ENCODE measurements at regions not wholly inside any gene's neighbourhood (a gene's known extent, or its start where the extent isn't known, plus 50 kb on each side); places are given as distances from the start of the nearest gene placed in this dataset.
A peak's percentile ranks its signal among the peaks of the same experiment; 100 is the strongest.

- peak; percentile 44 for DNase-seq (ENCODE audit: low read depth)
Measured at GRCh38 chr13:84570831-84571230, 688.6 kb upstream of the SLITRK1 start.

- no peak for DNase-seq (ENCODE audit: low read depth)
Measured at GRCh38 chr13:84569366-84569765, 687.1 kb upstream of the SLITRK1 start.

- DNase-seq (ENCODE audit: low read depth): no peak
Measured at GRCh38 chr13:84567848-84568247, 685.6 kb upstream of the SLITRK1 start.

- no peak for DNase-seq (ENCODE audit: low read depth)
Measured at GRCh38 chr13:84566780-84567179, 684.5 kb upstream of the SLITRK1 start.

- DNase-seq (ENCODE audit: low read depth): no peak
Measured at GRCh38 chr13:84563611-84564010, 681.3 kb upstream of the SLITRK1 start.

- DNase-seq (ENCODE audit: low read depth): peak; percentile 30
Measured at GRCh38 chr13:84553227-84553626, 671.0 kb upstream of the SLITRK1 start.

DNA sequence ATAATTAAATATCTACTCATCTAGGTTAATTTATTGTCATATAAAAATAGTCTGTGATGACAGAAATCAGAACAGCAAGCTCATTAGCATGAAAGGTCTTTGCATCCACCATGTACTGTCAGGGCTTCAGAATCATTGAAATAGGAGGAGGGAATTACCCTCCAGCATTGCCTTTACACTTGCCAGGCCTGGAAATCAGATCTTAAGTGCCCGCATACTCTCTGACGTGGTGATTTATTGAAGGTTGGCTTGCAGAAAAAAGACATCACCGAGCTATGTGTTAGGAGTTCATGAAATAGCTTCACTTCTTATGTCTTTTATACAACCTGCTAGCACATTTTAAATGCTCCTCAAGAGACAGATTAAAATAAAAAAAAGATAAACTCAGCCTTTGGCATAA lies 661.7 kb upstream of the SLITRK1 start:
- DNase-seq (ENCODE audit: low read depth): no peak

GRCh38 chr13:84542348-84542747 lies 660.1 kb upstream of the SLITRK1 start:
- no peak for DNase-seq (ENCODE audit: low read depth)

DNA sequence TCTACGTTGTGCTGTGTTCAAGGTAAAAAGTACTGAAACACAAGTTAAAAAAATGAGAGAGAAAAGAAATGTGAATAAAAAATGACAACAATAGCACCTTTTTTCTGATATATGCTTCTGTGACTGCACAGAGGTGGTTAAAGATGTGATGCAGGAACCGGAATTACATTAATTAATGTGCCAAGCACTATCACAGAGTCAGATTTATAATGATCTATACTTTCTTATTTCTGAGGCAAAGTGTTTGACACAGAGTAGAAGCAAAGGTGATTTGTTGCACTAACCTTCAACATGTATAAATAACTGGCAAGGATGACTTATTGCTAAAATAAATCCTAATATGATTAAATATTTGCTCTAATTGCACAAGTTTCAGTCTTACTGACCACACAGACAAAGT lies 654.6 kb upstream of the SLITRK1 start:
- DNase-seq (ENCODE audit: low read depth): no peak

DNA sequence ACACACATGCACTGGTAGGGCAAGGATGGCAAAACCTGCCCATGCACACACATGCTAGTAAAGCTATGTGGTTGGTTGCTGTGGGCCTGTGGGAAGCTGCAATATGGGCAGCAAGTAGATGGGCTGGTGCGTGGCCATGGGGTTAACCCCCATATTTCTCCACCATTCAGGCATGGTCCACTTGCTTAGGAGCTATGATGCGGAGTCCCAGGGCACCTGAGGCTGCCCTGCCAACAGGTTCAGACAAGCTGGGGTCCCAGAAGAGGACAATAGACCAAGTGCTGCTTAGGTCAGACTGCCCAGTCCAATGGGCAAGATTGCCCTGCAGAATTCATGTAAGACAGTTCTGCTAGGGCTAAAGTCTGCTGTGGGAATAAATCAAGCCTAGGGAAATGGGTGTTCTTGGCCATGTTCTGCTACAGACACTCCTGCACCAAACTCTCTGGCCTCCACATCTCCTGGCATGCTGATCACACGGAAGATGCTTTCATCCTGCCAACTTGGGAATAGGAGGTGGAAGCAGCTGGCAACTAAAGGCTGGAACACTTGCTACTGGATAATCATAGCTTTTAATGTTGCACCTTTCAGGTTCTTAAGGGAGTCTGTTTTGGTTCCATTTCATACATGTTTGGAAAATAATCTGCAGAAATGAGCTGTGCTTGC lies 646.3 kb upstream of the SLITRK1 start:
- DNase-seq (ENCODE audit: low read depth): no peak

- DNase-seq (ENCODE audit: low read depth): no peak
Measured at GRCh38 chr13:84525865-84526264, 643.6 kb upstream of the SLITRK1 start.

- no peak for DNase-seq (ENCODE audit: low read depth)
Measured at GRCh38 chr13:84524586-84524985, 642.3 kb upstream of the SLITRK1 start.

- no peak for DNase-seq (ENCODE audit: low read depth)
Measured at GRCh38 chr13:84500016-84500415, 617.7 kb upstream of the SLITRK1 start.

DNA sequence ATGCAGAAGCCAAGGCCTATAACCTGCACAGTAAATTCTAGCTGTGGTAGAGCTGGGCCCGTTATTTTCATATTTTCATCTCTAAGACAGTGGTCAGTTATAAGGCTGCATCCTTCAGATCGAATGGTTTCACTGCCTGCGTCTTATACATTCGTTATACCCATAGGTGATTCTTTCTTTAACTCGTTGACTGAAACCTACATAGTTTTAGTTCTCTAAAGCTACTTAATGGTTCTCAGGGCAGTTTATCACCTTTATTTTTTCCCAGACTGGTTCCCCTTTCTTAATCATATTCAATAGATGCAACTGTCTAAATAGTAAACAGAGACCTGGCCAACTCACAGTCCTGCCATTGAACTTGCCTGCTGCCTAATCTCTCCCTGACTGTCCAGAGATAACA lies 615.3 kb upstream of the SLITRK1 start:
- peak; percentile 2 for DNase-seq (ENCODE audit: low read depth)

GRCh38 chr13:84491952-84492351 lies 609.7 kb upstream of the SLITRK1 start:
- DNase-seq (ENCODE audit: low read depth): no peak

DNA sequence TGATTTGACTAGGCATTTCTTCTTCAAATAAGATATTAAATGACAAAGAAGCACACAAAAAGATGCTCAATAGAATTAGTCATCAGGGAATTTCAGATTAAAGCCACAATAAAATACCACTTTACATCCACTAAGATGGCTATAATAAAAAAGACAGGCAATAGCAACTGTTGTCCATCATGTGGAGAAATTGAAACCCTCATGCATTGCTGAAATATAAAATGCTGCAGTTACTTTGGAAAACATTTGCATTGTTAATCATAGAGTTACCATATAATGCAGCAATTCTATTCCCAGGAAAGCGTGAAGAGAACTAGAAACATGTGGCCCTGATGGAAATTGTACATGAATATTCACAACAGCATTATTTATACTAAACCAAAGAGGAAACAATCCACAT lies 605.5 kb upstream of the SLITRK1 start:
- DNase-seq (ENCODE audit: low read depth): no peak

GRCh38 chr13:84481958-84482357 lies 599.7 kb upstream of the SLITRK1 start:
- peak; percentile 24 for DNase-seq (ENCODE audit: low read depth)

DNA sequence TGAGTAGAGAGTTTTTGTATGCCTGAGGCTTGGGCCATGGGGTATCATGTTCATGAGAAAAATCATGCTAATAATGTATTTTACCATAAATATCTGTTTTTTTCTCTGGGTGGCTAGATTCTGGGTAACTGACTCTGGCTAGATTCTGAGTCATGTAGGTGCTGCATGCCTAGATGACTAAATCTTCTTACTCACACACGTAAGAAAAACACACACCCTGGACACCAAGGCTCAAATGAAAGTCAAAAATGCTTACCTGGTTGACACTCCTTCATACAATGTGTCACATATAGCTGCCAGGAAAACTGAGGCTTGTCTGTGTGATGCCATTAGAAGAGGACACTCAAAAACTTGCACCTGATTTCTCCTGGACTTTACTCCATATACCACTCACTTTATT lies 597.4 kb upstream of the SLITRK1 start:
- DNase-seq (ENCODE audit: low read depth): peak; percentile 65

DNA sequence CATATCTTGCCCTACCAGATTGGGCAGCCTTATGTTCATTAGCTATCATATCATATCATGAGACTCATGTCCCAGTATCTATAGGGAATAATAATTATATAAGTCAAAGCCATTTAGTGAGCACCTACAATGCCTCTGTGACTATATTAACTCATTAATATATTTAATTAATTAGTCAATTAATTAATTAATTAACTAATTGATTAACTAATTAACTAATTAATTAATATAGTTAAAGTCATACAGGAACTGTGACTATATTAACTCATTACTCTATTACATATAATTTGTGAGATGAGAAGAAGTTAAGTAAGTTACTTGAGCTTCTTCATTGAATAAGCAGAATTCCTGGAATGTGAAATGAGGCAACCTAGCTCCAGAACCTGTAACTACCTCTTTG lies 588.3 kb upstream of the SLITRK1 start:
- DNase-seq (ENCODE audit: low read depth): no peak

GRCh38 chr13:84466461-84466860 lies 584.2 kb upstream of the SLITRK1 start:
- DNase-seq (ENCODE audit: low read depth): no peak

DNA sequence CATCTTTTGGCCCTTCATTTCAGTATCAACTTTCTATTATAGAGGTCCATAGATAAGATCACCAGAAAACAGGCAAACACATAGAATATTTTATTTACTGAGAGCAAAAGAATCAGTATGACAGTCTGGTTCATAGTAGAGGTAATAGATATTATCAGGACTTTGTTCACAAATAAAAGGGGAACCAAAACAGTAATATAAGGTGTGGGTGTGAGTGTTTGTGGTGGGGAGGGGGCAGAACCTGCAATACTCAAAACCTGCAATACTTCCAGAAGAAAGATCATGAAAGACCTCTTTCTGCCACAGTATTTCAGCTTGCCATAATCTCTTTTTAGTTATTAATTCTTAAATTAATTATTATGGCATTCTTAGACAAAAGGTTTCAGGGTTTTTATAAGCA lies 578.7 kb upstream of the SLITRK1 start:
- DNase-seq (ENCODE audit: low read depth): no peak

- DNase-seq (ENCODE audit: low read depth): no peak
Measured at GRCh38 chr13:84455143-84455905, 573.0 kb upstream of the SLITRK1 start.

DNA sequence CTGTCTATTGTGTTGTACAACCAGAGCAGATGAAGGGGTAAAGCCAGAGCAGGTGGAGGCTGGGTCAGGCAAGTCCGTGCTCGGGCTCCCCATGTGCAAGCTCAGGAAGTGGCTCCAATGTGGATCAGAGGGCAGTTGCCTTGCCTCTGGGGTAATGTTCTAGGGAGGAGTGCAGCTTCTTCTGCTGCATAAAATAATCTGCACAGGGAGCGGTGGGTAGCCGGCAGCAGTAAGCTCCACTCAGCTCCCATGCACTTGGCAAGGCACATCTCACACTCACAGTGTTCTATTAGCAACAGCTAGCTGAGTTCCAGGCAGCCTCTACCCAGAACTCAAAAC lies 565.3 kb upstream of the SLITRK1 start:
- DNase-seq (ENCODE audit: low read depth): no peak
